ENCODE measurements at regions not wholly inside any gene's neighbourhood (a gene's known extent, or its start where the extent isn't known, plus 50 kb on each side); places are given as distances from the start of the nearest gene placed in this dataset.
"Not testable (repeated sequence)": the region's sequence is repeated elsewhere in the genome, so short reads cannot be mapped to it uniquely, and the experiment has no call there.

GRCh38 chr3:5974630-5975322, 787.3 kb downstream of the EDEM1 start:
- DNase-seq (ENCODE audit: low read depth, low spot score): no peak

GRCh38 chr3:5977331-5977730, 789.8 kb downstream of the EDEM1 start:
- DNase-seq (ENCODE audit: low read depth, low spot score): no peak

GRCh38 chr3:5980475-5980874, 793.0 kb downstream of the EDEM1 start:
- no peak for DNase-seq (ENCODE audit: low read depth, low spot score)

- DNase-seq (ENCODE audit: low read depth, low spot score): no peak
Measured at GRCh38 chr3:5994651-5995050, 807.1 kb downstream of the EDEM1 start.

GRCh38 chr3:6018456-6018855, 830.9 kb downstream of the EDEM1 start:
- DNase-seq (ENCODE audit: low read depth, low spot score): no peak

GRCh38 chr3:6022621-6023020, 835.1 kb downstream of the EDEM1 start:
- DNase-seq (ENCODE audit: low read depth, low spot score): no peak

- DNase-seq (ENCODE audit: low read depth, low spot score): no peak
Measured at GRCh38 chr3:6025032-6025431, 835.9 kb upstream of the GRM7 start.

GRCh38 chr3:6030648-6031047, 830.3 kb upstream of the GRM7 start:
- not testable (repeated sequence) for DNase-seq (ENCODE audit: low read depth, low spot score)

- no peak for DNase-seq (ENCODE audit: low read depth, low spot score)
Measured at GRCh38 chr3:6035626-6036025, 825.3 kb upstream of the GRM7 start.

GRCh38 chr3:6039971-6040370, 820.9 kb upstream of the GRM7 start:
- no peak for DNase-seq (ENCODE audit: low read depth, low spot score)

- no peak for DNase-seq (ENCODE audit: low read depth, low spot score)
Measured at GRCh38 chr3:6041894-6042293, 819.0 kb upstream of the GRM7 start.

- DNase-seq (ENCODE audit: low read depth, low spot score): no peak
Measured at GRCh38 chr3:6047016-6047415, 813.9 kb upstream of the GRM7 start.

- DNase-seq (ENCODE audit: low read depth, low spot score): no peak
Measured at GRCh38 chr3:6060251-6060650, 800.7 kb upstream of the GRM7 start.

GRCh38 chr3:6062261-6063187, 798.4 kb upstream of the GRM7 start:
- peak; percentile 7 for DNase-seq (ENCODE audit: low read depth, low spot score)

GRCh38 chr3:6066397-6066796, 794.5 kb upstream of the GRM7 start:
- no peak for DNase-seq (ENCODE audit: low read depth, low spot score)

- DNase-seq (ENCODE audit: low read depth, low spot score): not testable (repeated sequence)
Measured at GRCh38 chr3:6066868-6067578, 793.9 kb upstream of the GRM7 start.

- no peak for DNase-seq (ENCODE audit: low read depth, low spot score)
Measured at GRCh38 chr3:6074952-6075351, 786.0 kb upstream of the GRM7 start.

- no peak for DNase-seq (ENCODE audit: low read depth, low spot score)
Measured at GRCh38 chr3:6078436-6078835, 782.5 kb upstream of the GRM7 start.

GRCh38 chr3:6079011-6079410, 781.9 kb upstream of the GRM7 start:
- DNase-seq (ENCODE audit: low read depth, low spot score): no peak

- no peak for DNase-seq (ENCODE audit: low read depth, low spot score)
Measured at GRCh38 chr3:6079561-6080179, 781.2 kb upstream of the GRM7 start.

GRCh38 chr3:6088433-6088832, 772.5 kb upstream of the GRM7 start:
- no peak for DNase-seq (ENCODE audit: low read depth, low spot score)

- no peak for DNase-seq (ENCODE audit: low read depth, low spot score)
Measured at GRCh38 chr3:6089780-6090179, 771.1 kb upstream of the GRM7 start.

Data from iPS DF 19.7 (cell line).